ENCODE measurements at regions not wholly inside any gene's neighbourhood (a gene's known extent, or its start where the extent isn't known, plus 50 kb on each side); places are given as distances from the start of the nearest gene placed in this dataset.
"Not testable (repeated sequence)": the region's sequence is repeated elsewhere in the genome, so short reads cannot be mapped to it uniquely, and the experiment has no call there.

GRCh38 chr6:91080871-91081270 is 494.0 kb upstream of the MAP3K7 start:
- H3K36me3 ChIP-seq: no peaks in the 10 kb centered on the region
- no peak for DNase-seq
- H3K4me3 ChIP-seq: no peak overlapping the region
- no peaks in the 10 kb centered on the region for H3K27me3 ChIP-seq
- H3K9me3 ChIP-seq: no peaks in the 10 kb centered on the region

- H3K4me3 ChIP-seq: no peak overlapping the region
- H3K27me3 ChIP-seq: no peaks in the 10 kb centered on the region
- no peaks in the 10 kb centered on the region for H3K9me3 ChIP-seq
- DNase-seq: no peak
- H3K36me3 ChIP-seq: no peaks in the 10 kb centered on the region
These were observed 493.1 kb upstream of the MAP3K7 start for GRCh38 chr6:91079969-91080368.

GRCh38 chr6:91075244-91075976 is 488.5 kb upstream of the MAP3K7 start:
- no peaks in the 10 kb centered on the region for H3K36me3 ChIP-seq
- no peaks in the 10 kb centered on the region for H3K27me3 ChIP-seq
- H3K4me3 ChIP-seq: no peak overlapping the region
- DNase-seq: no peak
- H3K9me3 ChIP-seq: no peaks in the 10 kb centered on the region

GRCh38 chr6:91063362-91063761 is 476.5 kb upstream of the MAP3K7 start:
- H3K27me3 ChIP-seq: no peaks in the 10 kb centered on the region
- H3K4me3 ChIP-seq: no peak overlapping the region
- no peaks in the 10 kb centered on the region for H3K36me3 ChIP-seq
- H3K9me3 ChIP-seq: no peaks in the 10 kb centered on the region
- no peak for DNase-seq

GRCh38 chr6:91057689-91058088 is 470.8 kb upstream of the MAP3K7 start:
- Histone ChIP-seq H3K36me3 (no peaks in the 10 kb centered on the region), H3K4me3 (no peak overlapping the region), H3K27me3 (no peaks in the 10 kb centered on the region), H3K9me3 (peaks cover 10% of the 10 kb centered on the region)
- DNase-seq: no peak

- Histone ChIP-seq H3K9me3 (peaks cover 10% of the 10 kb centered on the region), H3K27me3 (no peaks in the 10 kb centered on the region), H3K36me3 (no peaks in the 10 kb centered on the region), H3K4me3 (no peak overlapping the region)
- DNase-seq: no peak
These were observed 469.1 kb upstream of the MAP3K7 start for GRCh38 chr6:91055959-91056358.

GRCh38 chr6:91052473-91053450 is 465.9 kb upstream of the MAP3K7 start:
- H3K27me3 ChIP-seq, DNase-seq, H3K9me3 ChIP-seq, H3K4me3 ChIP-seq, H3K36me3 ChIP-seq: not testable (repeated sequence)

GRCh38 chr6:91045161-91045560 is 458.3 kb upstream of the MAP3K7 start:
- no peaks in the 10 kb centered on the region for H3K36me3 ChIP-seq
- H3K9me3 ChIP-seq: no peaks in the 10 kb centered on the region
- DNase-seq: no peak
- no peak overlapping the region for H3K4me3 ChIP-seq
- no peaks in the 10 kb centered on the region for H3K27me3 ChIP-seq

- Histone ChIP-seq H3K4me3 (no peak overlapping the region), H3K9me3 (no peaks in the 10 kb centered on the region)
- no peak for DNase-seq
These were observed 456.9 kb upstream of the MAP3K7 start for GRCh38 chr6:91043751-91044150.

GRCh38 chr6:91042656-91043055 is 455.8 kb upstream of the MAP3K7 start:
- no peak for DNase-seq
- Histone ChIP-seq H3K36me3 (no peaks in the 10 kb centered on the region), H3K27me3 (no peaks in the 10 kb centered on the region)

More at GRCh38 chr6:91043751-91044150, 456.9 kb upstream of the MAP3K7 start:
- H3K36me3 ChIP-seq: no peaks in the 10 kb centered on the region
- no peaks in the 10 kb centered on the region for H3K27me3 ChIP-seq

GRCh38 chr6:91033964-91034363 is 447.1 kb upstream of the MAP3K7 start:
- Histone ChIP-seq H3K27me3 (peaks cover 6% of the 10 kb centered on the region; the same call in 1 of the 2 replicates), H3K4me3 (no peak overlapping the region), H3K36me3 (no peaks in the 10 kb centered on the region), H3K9me3 (no peaks in the 10 kb centered on the region)
- DNase-seq: no peak

More at GRCh38 chr6:91042656-91043055, 455.8 kb upstream of the MAP3K7 start:
- H3K9me3 ChIP-seq: no peaks in the 10 kb centered on the region
- no peak overlapping the region for H3K4me3 ChIP-seq

GRCh38 chr6:91031581-91031980 is 444.7 kb upstream of the MAP3K7 start:
- Histone ChIP-seq H3K36me3 (no peaks in the 10 kb centered on the region), H3K9me3 (no peaks in the 10 kb centered on the region), H3K4me3 (no peak overlapping the region), H3K27me3 (peaks cover 8% of the 10 kb centered on the region; the same call in 1 of the 2 replicates)
- no peak for DNase-seq

- Histone ChIP-seq H3K4me3 (no peak overlapping the region), H3K9me3 (no peaks in the 10 kb centered on the region), H3K27me3 (peaks cover 8% of the 10 kb centered on the region; the same call in 1 of the 2 replicates), H3K36me3 (no peaks in the 10 kb centered on the region)
- DNase-seq: no peak
These were observed 442.3 kb upstream of the MAP3K7 start for GRCh38 chr6:91029211-91029610.

- H3K9me3 ChIP-seq: no peaks in the 10 kb centered on the region
- no peaks in the 10 kb centered on the region for H3K36me3 ChIP-seq
- H3K4me3 ChIP-seq: no peak overlapping the region
- H3K27me3 ChIP-seq: no peaks in the 10 kb centered on the region
- no peak for DNase-seq
These were observed 436.7 kb upstream of the MAP3K7 start for GRCh38 chr6:91023529-91023928.

GRCh38 chr6:91020744-91021143 is 433.9 kb upstream of the MAP3K7 start:
- no peaks in the 10 kb centered on the region for H3K9me3 ChIP-seq
- no peak overlapping the region for H3K4me3 ChIP-seq
- no peaks in the 10 kb centered on the region for H3K36me3 ChIP-seq
- H3K27me3 ChIP-seq: no peaks in the 10 kb centered on the region
- DNase-seq: no peak

- DNase-seq: no peak
- Histone ChIP-seq H3K9me3 (no peaks in the 10 kb centered on the region), H3K4me3 (no peak overlapping the region), H3K36me3 (no peaks in the 10 kb centered on the region), H3K27me3 (no peaks in the 10 kb centered on the region)
These were observed 431.7 kb upstream of the MAP3K7 start for GRCh38 chr6:91018586-91018985.

GRCh38 chr6:91013511-91013910 is 426.6 kb upstream of the MAP3K7 start:
- Histone ChIP-seq H3K4me3 (no peak overlapping the region), H3K27me3 (no peaks in the 10 kb centered on the region)
- DNase-seq: no peak

More at GRCh38 chr6:91013511-91013910, 426.6 kb upstream of the MAP3K7 start:
- Histone ChIP-seq H3K36me3 (no peaks in the 10 kb centered on the region), H3K9me3 (no peaks in the 10 kb centered on the region)

All from MG63 (cell line).